PC-9 (cell line): ENCODE measurements at regions not wholly inside any gene's neighbourhood (a gene's known extent, or its start where the extent isn't known, plus 50 kb on each side); places are given as distances from the start of the nearest gene placed in this dataset.

Experiments used
- EZH2 ChIP-seq: fragments of 200-600 bp; sonication (generic); IDR thresholded peaks from 2 replicates; pipeline ENCODE4 v1.8.0; 2017; ENCODE audit warnings: antibody characterized with exemption, low read depth
- TF ChIP-seq, protein P1 (sequence below): fragments of 200-600 bp; sonication (generic); conservative IDR thresholded peaks from 2 replicates; pipeline ENCODE4 v1.6.1; 2017; ENCODE audit warnings: mixed run types, antibody characterized with exemption, mild to moderate bottlenecking, moderate library complexity

DNA sequence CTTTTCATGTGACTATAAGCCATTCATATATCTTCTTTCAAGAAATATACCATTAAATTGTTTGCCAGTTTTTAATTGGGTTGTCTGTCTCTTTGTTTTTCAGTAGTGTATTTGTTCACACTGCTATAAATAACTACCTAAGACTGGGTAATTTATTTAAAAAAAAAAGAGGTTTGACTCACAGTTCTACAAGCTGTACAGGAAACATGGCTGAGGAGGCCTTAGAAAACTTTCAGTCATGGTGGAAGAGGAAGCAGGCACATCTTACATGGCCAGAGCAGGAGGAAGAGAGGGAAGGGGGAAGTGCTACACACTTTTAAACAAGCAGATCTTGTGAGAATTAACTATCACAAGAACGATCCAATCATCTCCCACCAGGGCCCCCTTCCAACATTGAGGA lies 255.3 kb downstream of the EPM2A start:
- TF ChIP-seq, protein P1, sequence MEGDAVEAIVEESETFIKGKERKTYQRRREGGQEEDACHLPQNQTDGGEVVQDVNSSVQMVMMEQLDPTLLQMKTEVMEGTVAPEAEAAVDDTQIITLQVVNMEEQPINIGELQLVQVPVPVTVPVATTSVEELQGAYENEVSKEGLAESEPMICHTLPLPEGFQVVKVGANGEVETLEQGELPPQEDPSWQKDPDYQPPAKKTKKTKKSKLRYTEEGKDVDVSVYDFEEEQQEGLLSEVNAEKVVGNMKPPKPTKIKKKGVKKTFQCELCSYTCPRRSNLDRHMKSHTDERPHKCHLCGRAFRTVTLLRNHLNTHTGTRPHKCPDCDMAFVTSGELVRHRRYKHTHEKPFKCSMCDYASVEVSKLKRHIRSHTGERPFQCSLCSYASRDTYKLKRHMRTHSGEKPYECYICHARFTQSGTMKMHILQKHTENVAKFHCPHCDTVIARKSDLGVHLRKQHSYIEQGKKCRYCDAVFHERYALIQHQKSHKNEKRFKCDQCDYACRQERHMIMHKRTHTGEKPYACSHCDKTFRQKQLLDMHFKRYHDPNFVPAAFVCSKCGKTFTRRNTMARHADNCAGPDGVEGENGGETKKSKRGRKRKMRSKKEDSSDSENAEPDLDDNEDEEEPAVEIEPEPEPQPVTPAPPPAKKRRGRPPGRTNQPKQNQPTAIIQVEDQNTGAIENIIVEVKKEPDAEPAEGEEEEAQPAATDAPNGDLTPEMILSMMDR, result no peak
- no peak for TF ChIP-seq EZH2
